Fibroblast of the aortic adventitia (primary cell): ENCODE measurements at regions not wholly inside any gene's neighbourhood (a gene's known extent, or its start where the extent isn't known, plus 50 kb on each side); places are given as distances from the start of the nearest gene placed in this dataset.
"Not testable (repeated sequence)": the region's sequence is repeated elsewhere in the genome, so short reads cannot be mapped to it uniquely, and the experiment has no call there.

ENCODE experiments used
- DNase-seq: peaks from one replicate; pipeline ENCODE4 v3.0.0-alpha.2; 2010; ENCODE audit warnings: low read depth
- H3K4me3 ChIP-seq: 2 replicates; pipeline ENCODE4 v1.5.1; 2011; ENCODE audit warnings: low read depth, mild to moderate bottlenecking, control low read depth, low read length, moderate library complexity
- TF ChIP-seq, protein P1 (sequence below): IDR thresholded peaks from 2 replicates; pipeline ENCODE4 v1.5.1; 2011; ENCODE audit warnings: mild to moderate bottlenecking, low read length, control low read depth, inconsistent platforms; ENCODE audit not compliant: insufficient read depth

DNA sequence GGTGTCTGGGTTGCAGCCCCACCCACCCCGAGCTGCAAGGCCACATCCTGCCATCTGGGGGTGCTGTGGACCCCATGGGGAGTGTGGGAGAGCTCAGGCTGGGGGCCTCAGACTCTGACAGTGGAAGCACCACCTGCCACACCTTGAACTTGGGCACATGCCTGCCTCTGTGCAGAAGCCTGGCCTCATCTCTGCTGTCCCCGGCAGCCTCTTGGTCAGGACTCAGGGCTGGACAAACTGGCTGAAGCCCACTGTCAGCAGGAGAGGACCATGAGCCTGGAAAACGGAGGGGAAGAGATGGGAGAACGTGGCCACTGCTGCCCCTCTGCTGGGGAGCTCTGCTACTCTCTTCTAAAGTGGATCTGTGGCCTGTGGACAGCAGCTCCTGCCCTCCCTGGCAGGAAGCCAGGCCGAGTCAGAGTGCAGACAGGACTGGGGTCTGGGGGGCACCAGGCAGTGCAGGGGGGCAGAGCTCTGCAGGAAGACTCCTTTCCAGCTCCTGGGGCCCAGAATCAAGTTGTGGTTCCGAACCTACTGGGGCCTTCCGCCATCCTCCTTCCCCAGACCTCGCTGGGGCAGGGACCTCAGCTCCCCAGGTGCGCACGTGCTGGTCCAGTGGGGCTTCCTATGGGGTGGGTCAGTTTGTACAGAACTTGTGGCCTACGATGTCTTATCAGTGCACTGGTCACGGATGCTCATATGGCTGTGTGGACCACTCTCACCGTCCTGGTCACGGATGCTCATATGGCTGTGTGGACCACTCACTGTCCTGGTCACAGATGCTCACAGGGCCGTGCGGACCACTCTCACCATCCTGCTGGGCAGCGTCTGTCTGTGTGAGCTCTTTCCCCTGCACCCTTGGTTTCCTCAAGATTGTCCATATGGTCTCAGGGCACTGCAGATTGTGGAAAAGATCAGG lies 207.7 kb downstream of the LAT start:
- TF ChIP-seq, protein P1, sequence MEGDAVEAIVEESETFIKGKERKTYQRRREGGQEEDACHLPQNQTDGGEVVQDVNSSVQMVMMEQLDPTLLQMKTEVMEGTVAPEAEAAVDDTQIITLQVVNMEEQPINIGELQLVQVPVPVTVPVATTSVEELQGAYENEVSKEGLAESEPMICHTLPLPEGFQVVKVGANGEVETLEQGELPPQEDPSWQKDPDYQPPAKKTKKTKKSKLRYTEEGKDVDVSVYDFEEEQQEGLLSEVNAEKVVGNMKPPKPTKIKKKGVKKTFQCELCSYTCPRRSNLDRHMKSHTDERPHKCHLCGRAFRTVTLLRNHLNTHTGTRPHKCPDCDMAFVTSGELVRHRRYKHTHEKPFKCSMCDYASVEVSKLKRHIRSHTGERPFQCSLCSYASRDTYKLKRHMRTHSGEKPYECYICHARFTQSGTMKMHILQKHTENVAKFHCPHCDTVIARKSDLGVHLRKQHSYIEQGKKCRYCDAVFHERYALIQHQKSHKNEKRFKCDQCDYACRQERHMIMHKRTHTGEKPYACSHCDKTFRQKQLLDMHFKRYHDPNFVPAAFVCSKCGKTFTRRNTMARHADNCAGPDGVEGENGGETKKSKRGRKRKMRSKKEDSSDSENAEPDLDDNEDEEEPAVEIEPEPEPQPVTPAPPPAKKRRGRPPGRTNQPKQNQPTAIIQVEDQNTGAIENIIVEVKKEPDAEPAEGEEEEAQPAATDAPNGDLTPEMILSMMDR, result peak; percentile 21
- no peak for DNase-seq
- H3K4me3 ChIP-seq, result no peak overlapping the region

GRCh38 chr16:29191636-29192180 lies 206.9 kb downstream of the LAT start:
- DNase-seq, H3K4me3 ChIP-seq: not testable (repeated sequence)

GRCh38 chr16:29190553-29191431 lies 205.9 kb downstream of the LAT start:
- H3K4me3 ChIP-seq, DNase-seq: not testable (repeated sequence)

- DNase-seq, result not testable (repeated sequence)
Measured at GRCh38 chr16:29188806-29189205, 204.0 kb downstream of the LAT start.

DNA sequence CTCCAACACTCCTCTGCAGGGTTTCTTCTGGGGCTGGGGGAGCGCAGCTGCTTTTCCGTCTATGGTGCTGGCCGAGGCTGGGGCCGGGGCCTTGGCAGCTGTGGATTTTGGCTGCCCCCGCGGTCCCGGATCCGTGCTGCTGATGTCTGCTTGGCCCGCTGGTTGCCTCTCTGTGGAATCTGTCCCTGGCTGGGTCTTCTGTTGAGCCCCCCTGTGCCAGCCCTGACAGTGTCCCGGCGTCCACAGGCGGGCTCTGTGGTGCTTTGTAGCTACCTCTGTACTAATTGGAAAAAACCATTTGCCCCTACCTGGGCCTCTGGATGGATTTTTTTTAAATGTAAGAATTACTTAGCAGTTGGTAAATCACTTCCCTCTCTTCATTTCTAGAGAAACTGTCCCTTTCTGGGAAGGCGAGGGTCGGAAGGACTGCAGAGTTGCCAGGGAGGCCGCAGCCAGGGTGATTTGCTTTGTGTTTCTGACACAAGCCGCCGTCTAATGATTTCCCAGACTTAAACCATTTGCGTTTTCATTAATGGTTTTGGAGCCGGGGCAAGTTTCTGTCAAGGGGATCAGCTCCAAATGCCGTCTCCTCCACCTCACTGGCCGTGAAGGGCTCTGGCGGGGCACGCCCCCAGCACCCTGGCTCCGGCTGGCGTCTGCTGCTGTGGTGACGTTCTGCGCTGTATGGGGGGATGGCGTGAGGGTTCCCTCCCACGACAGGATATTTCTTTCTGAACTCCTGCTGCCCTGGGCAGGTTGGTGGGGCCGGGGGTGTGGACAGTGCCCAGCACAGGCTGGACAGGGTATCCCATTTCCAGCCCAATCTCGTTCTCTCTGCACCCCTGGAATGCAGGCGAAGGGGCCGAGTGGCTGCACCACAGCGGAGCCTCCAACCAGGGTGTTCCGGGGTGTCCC lies 201.7 kb downstream of the LAT start:
- H3K4me3 ChIP-seq, DNase-seq: not testable (repeated sequence)

More at GRCh38 chr16:29188806-29189205, 204.0 kb downstream of the LAT start:
- H3K4me3 ChIP-seq, result not testable (repeated sequence)

- DNase-seq, H3K4me3 ChIP-seq: not testable (repeated sequence)
Measured at GRCh38 chr16:29185872-29186271, 201.0 kb downstream of the LAT start.

- DNase-seq, result peak; percentile 63
- H3K4me3 ChIP-seq, result not testable (repeated sequence)
Measured at GRCh38 chr16:29184738-29185438, 200.0 kb downstream of the LAT start.

GRCh38 chr16:29182940-29183868 lies 198.4 kb downstream of the LAT start:
- H3K4me3 ChIP-seq, result not testable (repeated sequence)

DNA sequence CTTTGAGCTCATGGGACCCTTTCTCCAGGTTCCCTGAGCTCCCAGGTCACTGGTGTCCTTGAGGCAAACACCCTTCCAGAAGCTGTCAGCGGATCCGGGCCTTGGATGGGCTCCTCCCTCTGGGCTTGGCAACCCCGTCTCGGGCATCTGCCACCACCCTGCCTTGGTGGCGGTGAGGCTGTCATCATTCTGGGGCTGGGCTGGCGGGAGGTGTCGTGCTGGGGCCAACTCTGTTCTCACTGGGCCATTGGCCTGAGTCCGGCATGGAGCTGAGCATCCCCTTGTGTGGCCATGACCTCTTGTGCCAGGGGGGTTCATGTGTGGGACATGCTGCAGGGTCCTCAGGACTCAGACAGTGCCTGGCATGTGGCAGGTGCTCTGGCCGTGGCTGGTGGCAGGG lies 197.6 kb downstream of the LAT start:
- H3K4me3 ChIP-seq, result no peak overlapping the region
- DNase-seq, result no peak
- TF ChIP-seq, protein P1, result no peak

More at GRCh38 chr16:29182940-29183868, 198.4 kb downstream of the LAT start:
- not testable (repeated sequence) for DNase-seq

DNA sequence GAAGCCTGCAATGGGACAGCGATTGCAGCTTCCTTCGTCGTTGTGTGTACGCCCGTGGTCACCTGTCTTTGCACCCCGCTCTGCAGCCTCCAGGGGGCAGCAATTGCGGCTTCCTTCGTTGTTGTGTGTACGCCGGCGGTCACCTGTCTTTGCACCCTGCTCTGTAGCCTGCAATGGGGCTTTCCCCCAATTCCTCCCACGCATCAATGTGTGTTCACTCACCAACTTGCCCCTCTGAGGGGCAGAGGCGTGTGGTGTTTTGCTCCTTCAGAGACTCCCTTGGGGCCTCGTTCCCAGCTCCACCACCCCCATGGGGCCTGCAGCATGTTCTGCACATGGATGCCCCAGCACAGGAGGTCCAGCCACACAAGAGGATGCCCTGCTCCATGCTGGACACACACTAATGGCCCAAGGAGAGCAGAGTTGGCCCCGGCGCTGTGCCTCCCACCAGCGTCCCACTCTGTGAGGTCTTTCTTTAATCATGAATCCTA lies 197.1 kb downstream of the LAT start:
- H3K4me3 ChIP-seq, DNase-seq: not testable (repeated sequence)

- H3K4me3 ChIP-seq, DNase-seq: not testable (repeated sequence)
Measured at GRCh38 chr16:29181254-29181780, 196.5 kb downstream of the LAT start.

DNA sequence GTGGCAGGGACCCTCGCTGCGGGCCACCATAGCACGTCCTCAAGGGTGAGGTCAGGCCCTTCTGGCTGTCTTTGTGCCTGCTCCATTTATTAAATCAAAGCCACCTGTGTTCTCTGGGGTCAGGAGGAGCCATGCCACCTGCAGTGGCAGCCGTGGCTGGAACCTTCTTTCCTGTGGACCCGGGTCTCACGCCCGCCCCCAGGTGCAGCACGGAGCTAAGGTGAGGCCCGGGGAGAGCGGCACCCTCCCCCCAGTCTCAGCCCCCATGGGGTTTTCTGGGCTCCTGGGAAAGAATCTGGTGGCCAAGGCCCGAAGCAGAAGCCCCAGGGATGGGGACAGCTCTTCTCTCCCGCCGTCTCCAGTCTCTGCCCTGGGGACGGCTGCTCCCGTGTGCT lies 195.4 kb downstream of the LAT start:
- not testable (repeated sequence) for H3K4me3 ChIP-seq, DNase-seq
